ENCODE measurements at regions not wholly inside any gene's neighbourhood (a gene's known extent, or its start where the extent isn't known, plus 50 kb on each side); places are given as distances from the start of the nearest gene placed in this dataset.

- Mint-ChIP-seq H3K4me3 (no peak overlapping the region), H3K4me1 (peaks cover 21% of the 10 kb centered on the region), H3K27me3 (ENCODE audit: low read depth) (no peaks in the 10 kb centered on the region), H3K9me3 (0 out of 2 replicates have a peak, but pooled peaks cover 3% of the 10 kb centered on the region), H3K27ac (no peak overlapping the region), H3K36me3 (no peaks in the 10 kb centered on the region)
- TF ChIP-seq, protein P1, sequence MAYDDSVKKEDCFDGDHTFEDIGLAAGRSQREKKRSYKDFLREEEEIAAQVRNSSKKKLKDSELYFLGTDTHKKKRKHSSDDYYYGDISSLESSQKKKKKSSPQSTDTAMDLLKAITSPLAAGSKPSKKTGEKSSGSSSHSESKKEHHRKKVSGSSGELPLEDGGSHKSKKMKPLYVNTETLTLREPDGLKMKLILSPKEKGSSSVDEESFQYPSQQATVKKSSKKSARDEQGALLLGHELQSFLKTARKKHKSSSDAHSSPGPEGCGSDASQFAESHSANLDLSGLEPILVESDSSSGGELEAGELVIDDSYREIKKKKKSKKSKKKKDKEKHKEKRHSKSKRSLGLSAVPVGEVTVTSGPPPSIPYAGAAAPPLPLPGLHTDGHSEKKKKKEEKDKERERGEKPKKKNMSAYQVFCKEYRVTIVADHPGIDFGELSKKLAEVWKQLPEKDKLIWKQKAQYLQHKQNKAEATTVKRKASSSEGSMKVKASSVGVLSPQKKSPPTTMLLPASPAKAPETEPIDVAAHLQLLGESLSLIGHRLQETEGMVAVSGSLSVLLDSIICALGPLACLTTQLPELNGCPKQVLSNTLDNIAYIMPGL (CRISPR knock-in tag; IDR thresholded peaks at IDR 0.05), result no peak
- TF ChIP-seq AFF4 (CRISPR knock-in tag; IDR thresholded peaks at IDR 0.05; ENCODE audit: borderline replicate concordance) (no peak), ATF3 (CRISPR knock-in tag; conservative IDR thresholded peaks at IDR 0.05) (no peak), CREB1 (CRISPR knock-in tag; IDR thresholded peaks at IDR 0.05) (no peak), RORB (CRISPR knock-in tag; IDR thresholded peaks at IDR 0.05) (no peak), ZNF263 (CRISPR knock-in tag; IDR thresholded peaks at IDR 0.05; ENCODE audit: low read depth) (no peak), NFYB (CRISPR knock-in tag; conservative IDR thresholded peaks at IDR 0.05; ENCODE audit: low read depth) (no peak), ZBTB21 (CRISPR knock-in tag; IDR thresholded peaks at IDR 0.05; ENCODE audit: borderline replicate concordance) (no peak), JUN (CRISPR knock-in tag; IDR thresholded peaks at IDR 0.05) (no peak), HMGA2 (CRISPR knock-in tag; IDR thresholded peaks at IDR 0.05) (no peak), FOXK1 (CRISPR knock-in tag; IDR thresholded peaks at IDR 0.05) (no peak)
- TF ChIP-seq, protein P2, sequence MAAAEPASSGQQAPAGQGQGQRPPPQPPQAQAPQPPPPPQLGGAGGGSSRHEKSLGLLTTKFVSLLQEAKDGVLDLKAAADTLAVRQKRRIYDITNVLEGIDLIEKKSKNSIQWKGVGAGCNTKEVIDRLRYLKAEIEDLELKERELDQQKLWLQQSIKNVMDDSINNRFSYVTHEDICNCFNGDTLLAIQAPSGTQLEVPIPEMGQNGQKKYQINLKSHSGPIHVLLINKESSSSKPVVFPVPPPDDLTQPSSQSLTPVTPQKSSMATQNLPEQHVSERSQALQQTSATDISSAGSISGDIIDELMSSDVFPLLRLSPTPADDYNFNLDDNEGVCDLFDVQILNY (CRISPR knock-in tag; IDR thresholded peaks at IDR 0.05), result no peak
- ATAC-seq (no peak), DNase-seq (ENCODE audit: low spot score) (no peak)
- ChIA-PET CTCF (interaction anchor here (0.9 kb wide), 1 partner anchor 350 kb away, joined by 3 read pairs; no protein-coding TSS in a partner anchor), POLR2A (no interaction called here)
These were observed 201.3 kb upstream of the SEMA3C start for GRCh38 chr7:81120111-81120510.

- Mint-ChIP-seq H3K36me3 (no peaks in the 10 kb centered on the region), H3K9me3 (0 out of 2 replicates have a peak, but pooled peaks cover 3% of the 10 kb centered on the region), H3K4me1 (peaks cover 21% of the 10 kb centered on the region), H3K27ac (no peak overlapping the region), H3K4me3 (no peak overlapping the region), H3K27me3 (ENCODE audit: low read depth) (no peaks in the 10 kb centered on the region)
- CTCF ChIA-PET, result no interaction called here
- ATAC-seq (no peak), DNase-seq (ENCODE audit: low spot score) (no peak)
- POLR2A ChIA-PET, result no interaction called here
- TF ChIP-seq ZNF512 (CRISPR knock-in tag; IDR thresholded peaks at IDR 0.05; ENCODE audit: borderline replicate concordance) (no peak), ZNF416 (CRISPR knock-in tag; IDR thresholded peaks at IDR 0.05) (no peak), ARID4B (CRISPR knock-in tag; IDR thresholded peaks at IDR 0.05; ENCODE audit: borderline replicate concordance) (no peak), ATF3 (CRISPR knock-in tag; conservative IDR thresholded peaks at IDR 0.05) (no peak), ZNF317 (CRISPR knock-in tag; IDR thresholded peaks at IDR 0.05; ENCODE audit: borderline replicate concordance, low read depth) (no peak), JUN (CRISPR knock-in tag; IDR thresholded peaks at IDR 0.05) (no peak), GTF2I (CRISPR knock-in tag; conservative IDR thresholded peaks at IDR 0.05) (no peak), ZNF423 (CRISPR knock-in tag; IDR thresholded peaks at IDR 0.05) (no peak), NR2C2 (CRISPR knock-in tag; IDR thresholded peaks at IDR 0.05) (no peak)
- TF ChIP-seq, protein P3, sequence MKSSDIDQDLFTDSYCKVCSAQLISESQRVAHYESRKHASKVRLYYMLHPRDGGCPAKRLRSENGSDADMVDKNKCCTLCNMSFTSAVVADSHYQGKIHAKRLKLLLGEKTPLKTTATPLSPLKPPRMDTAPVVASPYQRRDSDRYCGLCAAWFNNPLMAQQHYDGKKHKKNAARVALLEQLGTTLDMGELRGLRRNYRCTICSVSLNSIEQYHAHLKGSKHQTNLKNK (CRISPR knock-in tag; IDR thresholded peaks at IDR 0.05), result no peak
These were observed 195.8 kb upstream of the SEMA3C start for GRCh38 chr7:81114633-81115032.
